ENCODE measurements at regions not wholly inside any gene's neighbourhood (a gene's known extent, or its start where the extent isn't known, plus 50 kb on each side); places are given as distances from the start of the nearest gene placed in this dataset.
"Not testable (repeated sequence)": the region's sequence is repeated elsewhere in the genome, so short reads cannot be mapped to it uniquely, and the experiment has no call there.

- no peak for DNase-seq (ENCODE audit: low read depth in 2 of 2)
Observed at GRCh38 chr12:124652661-124653060, 85.2 kb upstream of the NCOR2 start.

GRCh38 chr12:124651516-124652273 is 84.3 kb upstream of the NCOR2 start:
- DNase-seq (ENCODE audit: low read depth in 2 of 2) = no peak

GRCh38 chr12:124650912-124651311 is 83.5 kb upstream of the NCOR2 start:
- no peak for DNase-seq (ENCODE audit: low read depth in 2 of 2)

GRCh38 chr12:124648710-124649384 is 81.4 kb upstream of the NCOR2 start:
- no peak for DNase-seq (ENCODE audit: low read depth in 2 of 2)

- DNase-seq (ENCODE audit: low read depth in 2 of 2) = no peak
Observed at GRCh38 chr12:124647316-124647715, 79.9 kb upstream of the NCOR2 start.

GRCh38 chr12:124646385-124647230 is 79.2 kb upstream of the NCOR2 start:
- no peak for DNase-seq (ENCODE audit: low read depth in 2 of 2)

GRCh38 chr12:124645530-124646244 is 78.3 kb upstream of the NCOR2 start:
- DNase-seq (ENCODE audit: low read depth in 2 of 2) = no peak

GRCh38 chr12:124643768-124644167 is 76.4 kb upstream of the NCOR2 start:
- not testable (repeated sequence) for DNase-seq (ENCODE audit: low read depth in 2 of 2)

GRCh38 chr12:124642105-124642504 is 74.7 kb upstream of the NCOR2 start:
- DNase-seq (ENCODE audit: low read depth in 2 of 2) = no peak

GRCh38 chr12:124641591-124641990 is 74.2 kb upstream of the NCOR2 start:
- DNase-seq (ENCODE audit: low read depth in 2 of 2) = no peak

GRCh38 chr12:124640056-124640455 is 72.6 kb upstream of the NCOR2 start:
- DNase-seq (ENCODE audit: low read depth in 2 of 2) = no peak

- no peak for DNase-seq (ENCODE audit: low read depth in 2 of 2)
Observed at GRCh38 chr12:124639122-124639806, 71.9 kb upstream of the NCOR2 start.

GRCh38 chr12:124637581-124637981 is 70.2 kb upstream of the NCOR2 start:
- no peak for DNase-seq (ENCODE audit: low read depth in 2 of 2)

- DNase-seq (ENCODE audit: low read depth in 2 of 2) = no peak
Observed at GRCh38 chr12:124637163-124637562, 69.8 kb upstream of the NCOR2 start.

GRCh38 chr12:124636138-124636978 is 68.9 kb upstream of the NCOR2 start:
- DNase-seq (ENCODE audit: low read depth in 2 of 2) = no peak

- no peak for DNase-seq (ENCODE audit: low read depth in 2 of 2)
Observed at GRCh38 chr12:124635316-124635715, 67.9 kb upstream of the NCOR2 start.

GRCh38 chr12:124633365-124634362 is 66.3 kb upstream of the NCOR2 start:
- DNase-seq (ENCODE audit: low read depth in 2 of 2) = no peak

GRCh38 chr12:124632519-124632984 is 65.1 kb upstream of the NCOR2 start:
- no peak for DNase-seq (ENCODE audit: low read depth in 2 of 2)

Data from fibroblast of skin of left biceps (primary cell).